NCI-H1436 treated with DMSO at 0.1 percent for 48 hours (cell line): ENCODE measurements at regions not wholly inside any gene's neighbourhood (a gene's known extent, or its start where the extent isn't known, plus 50 kb on each side); places are given as distances from the start of the nearest gene placed in this dataset.
"Not testable (repeated sequence)": the region's sequence is repeated elsewhere in the genome, so short reads cannot be mapped to it uniquely, and the experiment has no call there.

ENCODE experiments used
- DNase-seq: peaks from one replicate; lab custom pipeline; 2025; lab: John Stamatoyannopoulos, UW

DNA sequence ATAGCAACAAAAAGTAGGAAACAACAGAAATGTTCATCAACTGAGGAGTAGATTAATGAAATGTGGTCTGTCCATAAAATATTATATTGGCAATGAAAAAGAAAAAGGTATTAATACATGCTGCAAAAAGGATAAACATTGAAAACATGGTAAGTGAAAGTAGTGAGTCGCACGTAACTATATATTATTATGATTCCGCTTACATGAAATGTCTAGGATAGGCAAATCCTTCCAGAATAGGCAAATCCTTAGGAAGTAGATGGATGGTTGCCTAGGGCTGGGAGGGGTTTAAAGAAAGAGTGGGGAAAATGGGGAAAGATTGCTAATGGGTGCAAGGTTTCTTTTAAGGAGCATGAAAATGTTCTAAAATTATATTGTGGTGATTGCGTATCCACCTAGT lies 198.1 kb upstream of the WSB1 start:
- DNase-seq, result not testable (repeated sequence)

DNA sequence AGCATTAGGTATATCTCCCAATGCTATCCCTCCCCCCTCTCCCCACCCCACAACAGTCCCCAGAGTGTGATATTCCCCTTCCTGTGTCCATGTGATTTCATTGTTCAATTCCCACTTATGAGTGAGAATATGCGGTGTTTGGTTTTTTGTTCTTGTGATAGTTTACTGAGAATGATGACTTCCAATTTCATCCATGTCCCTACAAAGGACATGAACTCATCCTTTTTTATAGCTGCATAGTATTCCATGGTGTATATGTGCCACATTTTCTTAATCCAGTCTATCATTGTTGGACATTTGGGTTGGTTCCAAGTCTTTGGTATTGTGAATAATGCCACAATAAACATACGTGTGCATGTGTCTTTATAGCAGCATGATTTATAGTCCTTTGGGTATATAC lies 194.6 kb upstream of the WSB1 start:
- not testable (repeated sequence) for DNase-seq

DNA sequence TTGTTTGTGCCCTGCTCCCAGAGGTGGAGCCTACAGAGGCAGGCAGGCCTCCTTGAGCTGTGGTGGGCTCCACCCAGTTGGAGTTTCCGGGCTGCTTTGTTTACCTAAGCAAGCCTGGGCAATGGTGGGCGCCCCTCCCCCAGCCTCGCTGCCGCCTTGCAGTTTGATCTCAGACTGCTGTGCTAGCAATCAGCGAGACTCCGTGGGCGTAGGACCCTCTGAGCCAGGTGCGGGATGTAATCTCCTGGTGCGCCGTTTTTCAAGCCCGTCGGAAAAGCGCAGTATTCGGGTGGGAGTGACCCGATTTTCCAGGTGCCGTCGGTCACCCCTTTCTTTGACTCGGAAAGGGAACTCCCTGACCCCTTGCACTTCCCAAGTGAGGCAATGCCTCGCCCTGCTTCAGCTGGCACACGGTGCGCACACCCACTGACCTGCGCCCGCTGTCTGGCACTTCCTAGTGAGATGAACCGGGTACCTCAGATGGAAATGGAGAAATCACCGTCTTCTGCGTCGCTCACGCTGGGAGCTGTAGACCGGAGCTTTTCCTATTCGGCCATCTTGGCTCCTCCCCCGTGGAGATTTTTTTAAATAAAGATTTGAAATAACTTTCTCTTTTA lies 189.2 kb upstream of the WSB1 start:
- not testable (repeated sequence) for DNase-seq

DNA sequence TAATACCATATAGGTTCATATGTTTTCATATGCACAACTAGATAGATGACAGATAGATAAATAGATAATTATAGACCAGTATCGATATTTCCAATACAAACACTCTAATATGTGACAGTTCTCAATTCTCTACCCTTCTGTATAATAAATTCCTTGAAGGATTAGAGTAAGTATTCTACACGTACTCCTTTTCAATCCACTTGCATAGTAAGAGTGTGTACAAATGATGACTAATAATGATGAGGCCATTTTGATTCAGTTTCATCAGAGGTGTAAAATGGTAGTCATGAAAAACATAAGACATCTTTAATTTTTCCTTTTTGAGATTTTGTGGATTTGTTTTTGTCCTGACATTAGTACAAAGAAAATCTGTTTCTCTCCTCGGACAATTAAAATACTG lies 188.3 kb upstream of the WSB1 start:
- no peak for DNase-seq

DNA sequence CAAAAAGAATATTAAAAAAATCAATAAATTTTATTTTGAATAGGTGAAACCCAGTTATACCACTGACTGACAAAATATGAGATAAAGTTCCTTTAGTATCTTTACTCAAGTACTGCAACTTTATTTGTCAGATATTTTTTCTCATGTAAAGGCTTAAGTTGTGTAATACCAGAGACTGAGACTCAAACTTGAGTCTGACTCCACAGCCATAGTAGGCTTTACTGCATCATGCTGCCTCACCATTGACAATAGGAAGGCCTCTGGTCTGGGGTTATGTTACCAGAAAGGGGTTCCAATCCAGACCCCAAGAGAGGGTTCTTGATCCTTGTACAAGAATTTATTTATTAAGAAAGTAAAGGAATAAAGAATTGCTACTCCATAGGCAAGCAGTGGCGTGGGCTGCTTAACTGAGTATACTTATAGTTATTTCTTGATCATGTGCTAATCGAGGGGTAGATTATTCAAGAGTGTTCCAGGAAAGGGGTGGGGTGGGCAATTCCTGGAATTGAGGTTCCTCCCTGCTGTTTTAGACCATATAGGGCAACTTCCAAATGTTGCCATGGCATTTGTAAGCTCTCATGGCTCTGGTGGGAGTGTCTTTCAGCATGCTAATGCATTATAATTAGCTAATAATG lies 187.4 kb upstream of the WSB1 start:
- DNase-seq, result no peak

DNA sequence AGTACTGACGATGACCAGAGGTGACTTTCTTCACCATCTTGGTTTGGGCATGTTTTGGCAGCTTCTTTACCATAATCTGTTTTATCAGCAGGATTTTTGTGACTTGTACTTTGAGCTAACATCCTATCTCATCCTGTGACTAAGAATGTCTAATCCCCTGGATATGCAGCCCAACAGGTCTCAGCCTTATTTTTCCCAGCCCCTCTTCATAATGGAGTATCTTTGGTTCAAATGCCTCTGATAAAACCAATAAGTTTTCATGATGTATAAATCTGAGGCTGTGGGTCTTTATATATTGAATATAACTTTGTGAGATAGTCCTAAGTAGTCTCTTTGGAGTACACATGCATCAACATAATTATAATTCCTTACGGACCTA lies 186.9 kb upstream of the WSB1 start:
- no peak for DNase-seq

DNA sequence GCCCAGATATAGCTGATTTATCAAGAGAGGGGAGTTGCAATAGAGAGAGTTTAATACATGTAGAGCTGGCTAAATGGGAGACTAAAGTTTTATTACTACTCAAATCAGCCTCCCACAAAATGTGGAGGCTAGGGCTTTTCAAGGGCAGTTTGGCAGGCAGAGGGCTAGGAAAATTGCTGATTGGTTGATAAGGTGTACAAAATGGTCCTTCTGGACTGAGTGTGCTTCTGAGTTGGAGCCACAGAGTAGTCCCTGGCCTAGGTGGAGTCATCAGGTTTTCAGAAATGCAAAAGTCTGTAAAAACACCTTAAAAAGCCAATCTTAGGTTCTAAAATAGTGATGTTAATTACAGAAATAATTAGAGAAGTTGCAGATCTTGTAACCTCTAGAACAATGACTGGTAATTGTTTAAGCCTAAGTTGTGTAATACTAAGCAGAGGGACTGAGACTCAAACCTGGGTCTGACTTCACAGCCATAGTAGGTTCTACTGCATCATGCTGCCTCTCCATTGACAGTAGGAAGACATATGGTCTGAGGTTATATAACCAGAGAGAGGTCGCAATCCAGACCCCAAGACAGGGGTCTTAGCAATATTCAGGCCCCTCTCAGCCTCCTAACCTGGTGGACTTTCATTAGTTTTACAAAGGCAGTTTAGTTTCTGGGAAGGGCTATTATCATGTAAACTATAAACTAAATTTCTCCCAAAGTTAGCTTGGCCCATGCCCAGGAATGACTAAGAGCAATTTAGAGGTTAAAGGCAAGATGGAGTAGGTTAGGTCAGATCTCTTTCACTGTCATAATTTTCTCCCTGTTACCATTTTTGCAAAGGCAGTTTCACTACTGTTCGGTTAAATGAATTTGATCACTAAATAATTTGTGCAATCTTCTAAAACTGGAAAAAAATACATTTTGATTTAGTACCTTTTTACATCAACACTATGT lies 186.3 kb upstream of the WSB1 start:
- DNase-seq, result not testable (repeated sequence)

DNA sequence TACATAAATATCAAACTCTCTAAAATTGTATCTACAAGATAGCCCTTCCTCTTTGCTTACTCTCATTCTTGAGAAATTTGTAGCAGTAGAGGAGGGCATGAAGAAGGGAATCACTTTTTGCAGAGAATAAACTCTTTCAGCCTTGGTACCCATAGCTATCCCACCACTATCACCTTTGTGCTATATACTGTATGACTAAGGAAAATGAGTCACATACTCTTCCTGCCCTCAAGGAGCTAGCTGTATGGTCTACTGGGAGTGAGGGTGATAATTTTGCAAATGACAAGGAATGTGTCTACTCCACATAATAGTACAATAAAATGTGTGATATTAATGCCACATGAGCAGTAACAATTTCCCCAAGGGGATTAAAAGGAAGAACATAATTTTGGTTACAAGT lies 184.6 kb upstream of the WSB1 start:
- DNase-seq, result no peak

DNA sequence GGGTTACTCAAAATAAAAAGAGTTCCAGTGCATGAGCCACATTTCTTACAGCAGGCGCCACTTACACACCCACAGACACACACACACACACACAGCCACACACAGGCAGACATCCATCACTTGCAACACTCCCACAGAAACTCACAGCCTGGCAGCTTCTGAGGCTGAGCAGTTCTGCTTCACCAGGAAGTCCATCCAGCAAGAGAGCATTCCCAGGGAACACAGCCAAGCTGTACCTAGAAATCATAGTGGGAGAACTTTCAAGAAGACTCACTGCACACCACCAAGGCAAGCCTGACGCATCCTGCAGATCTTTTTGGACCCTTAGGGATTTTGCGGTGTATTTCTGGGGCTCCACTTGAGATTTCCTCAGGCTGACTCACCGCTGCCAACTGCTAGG lies 140.9 kb upstream of the WSB1 start:
- no peak for DNase-seq

DNA sequence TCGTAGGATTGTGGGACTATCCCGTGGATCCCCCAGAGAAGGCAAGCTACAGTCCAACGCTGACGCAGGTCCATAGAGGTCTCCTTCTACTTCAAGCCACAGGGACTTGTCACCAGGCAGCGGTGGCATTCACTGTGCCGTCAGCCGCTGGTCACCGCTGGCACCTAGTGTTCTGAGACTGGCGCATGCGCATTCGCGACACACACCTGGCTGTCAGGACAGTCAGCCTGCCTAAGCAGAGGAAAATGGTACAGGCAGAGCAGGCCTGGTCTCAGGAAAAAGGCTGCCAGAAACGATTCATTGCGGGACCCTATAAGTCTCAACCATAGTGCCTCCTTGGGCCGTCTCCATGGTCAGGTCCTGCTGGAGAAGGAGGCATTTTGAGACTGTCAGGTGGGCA lies 138.0 kb upstream of the WSB1 start:
- DNase-seq, result no peak

DNA sequence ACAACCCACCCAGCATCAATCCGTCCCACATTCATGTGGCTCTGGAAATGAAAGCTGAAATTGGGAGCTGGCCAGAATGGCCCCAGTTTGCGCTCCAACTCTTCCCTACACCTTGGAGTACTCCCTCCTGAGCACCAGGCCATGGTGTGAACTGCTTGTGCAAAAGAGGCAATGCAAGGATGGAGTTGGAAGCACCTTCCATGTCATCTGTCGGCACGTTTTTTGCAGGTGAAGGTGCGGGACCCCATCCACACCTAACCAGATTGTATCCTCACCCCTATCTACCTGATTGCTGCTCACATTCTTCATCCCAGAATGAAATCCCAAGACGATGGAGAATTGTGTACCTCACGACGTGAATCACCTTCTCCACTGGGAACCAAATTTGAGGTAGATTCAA lies 136.6 kb upstream of the WSB1 start:
- no peak for DNase-seq

DNA sequence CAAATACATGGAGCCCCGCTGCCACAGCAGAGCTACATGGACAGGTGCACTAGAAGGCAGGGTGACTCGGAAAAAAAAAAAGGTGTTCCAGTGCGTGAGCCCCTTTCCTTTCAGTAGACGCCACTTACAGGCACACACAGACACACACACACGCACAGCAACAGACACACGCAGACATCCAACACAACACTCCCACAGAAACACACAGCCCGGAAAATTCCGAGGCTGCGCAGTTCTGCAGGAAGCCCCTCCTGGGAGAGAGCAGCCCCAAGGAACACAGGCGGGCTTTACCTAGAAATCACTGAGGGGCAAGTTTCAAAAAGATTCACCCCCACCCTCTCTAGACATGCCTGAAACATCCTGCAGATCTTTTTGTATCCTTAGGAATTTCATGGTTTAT lies 136.0 kb upstream of the WSB1 start:
- DNase-seq, result no peak

DNA sequence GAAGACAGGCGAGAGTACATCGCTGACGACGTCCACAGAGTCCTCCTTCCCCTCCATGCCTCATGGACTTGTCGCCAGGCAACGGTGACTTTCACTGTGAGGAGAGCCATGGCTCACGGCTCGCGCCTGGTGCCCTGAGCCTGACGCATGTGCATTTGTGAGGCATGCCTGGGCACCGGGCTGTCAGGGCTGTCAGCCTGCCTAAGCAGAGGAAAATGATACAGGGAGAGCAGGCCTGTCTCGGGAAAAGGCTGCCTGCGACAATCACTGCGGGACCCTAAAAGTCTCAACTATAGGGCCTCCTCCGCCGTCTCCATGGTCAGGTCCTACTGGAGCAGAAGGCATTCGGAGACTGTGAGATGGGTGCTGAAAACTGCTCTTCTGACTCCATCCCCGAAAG lies 135.5 kb upstream of the WSB1 start:
- DNase-seq, result no peak

DNA sequence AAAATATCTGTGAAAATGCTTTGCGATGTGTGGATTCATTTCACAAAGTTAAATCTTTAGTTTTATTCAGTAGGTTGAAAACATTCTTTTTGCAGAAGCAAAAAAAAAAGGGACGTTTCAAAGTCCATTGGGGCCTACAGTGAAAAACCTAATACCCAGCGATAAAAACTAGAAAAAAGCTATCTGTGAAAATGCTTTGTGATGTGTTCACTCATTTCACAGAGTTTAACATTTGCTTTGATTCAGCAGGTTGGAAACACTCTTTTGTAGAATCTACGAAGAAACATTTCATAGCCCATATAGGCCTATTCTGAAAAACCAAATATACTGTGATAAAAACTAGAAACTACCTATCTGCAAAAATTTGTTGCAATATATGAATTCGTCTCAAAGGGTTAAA lies 113.6 kb upstream of the WSB1 start:
- DNase-seq, result no peak

DNA sequence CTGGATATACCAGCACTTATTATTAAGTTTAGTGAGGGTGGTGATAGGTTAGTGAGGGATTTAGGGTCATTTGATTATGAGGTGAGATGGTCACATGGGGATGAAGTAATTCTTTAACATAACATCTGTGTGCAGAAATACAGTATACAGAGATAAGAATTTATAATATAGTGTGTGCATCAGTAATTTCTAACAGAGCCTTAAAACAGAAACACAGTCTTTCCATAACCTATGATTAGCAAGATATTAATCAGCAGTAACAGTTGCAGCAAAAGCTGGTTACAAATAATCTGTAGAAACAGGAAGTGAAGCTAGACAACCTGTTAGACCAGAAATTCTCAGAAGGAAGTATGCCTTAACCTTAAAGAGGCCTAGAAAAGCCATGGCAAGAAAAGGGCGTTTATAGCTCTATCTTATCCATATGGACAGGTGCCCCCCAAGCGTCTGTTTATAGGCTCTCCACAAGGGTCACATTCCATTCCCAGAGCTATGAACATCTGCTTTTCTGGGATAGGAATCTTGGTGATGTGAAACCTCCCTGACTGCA lies 112.5 kb upstream of the WSB1 start:
- not testable (repeated sequence) for DNase-seq

DNA sequence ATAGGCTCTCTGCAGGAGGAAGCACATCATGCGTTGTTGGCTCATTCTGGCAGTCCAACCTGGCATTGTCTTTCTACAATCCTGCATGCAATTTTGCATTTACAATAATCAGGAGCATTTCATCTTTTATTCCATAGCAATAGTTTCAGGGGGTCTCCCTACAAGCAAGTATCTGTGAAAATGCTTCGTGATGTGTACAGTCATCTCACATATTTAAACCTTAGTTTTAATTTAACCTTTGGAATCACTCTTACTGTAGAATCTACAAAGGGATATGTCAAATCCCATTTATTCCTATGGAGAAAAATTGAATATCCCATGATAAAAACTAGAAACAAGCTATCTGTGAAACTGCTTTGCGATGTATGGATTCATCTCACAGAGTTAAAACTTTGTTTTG lies 112.0 kb upstream of the WSB1 start:
- no peak for DNase-seq

DNA sequence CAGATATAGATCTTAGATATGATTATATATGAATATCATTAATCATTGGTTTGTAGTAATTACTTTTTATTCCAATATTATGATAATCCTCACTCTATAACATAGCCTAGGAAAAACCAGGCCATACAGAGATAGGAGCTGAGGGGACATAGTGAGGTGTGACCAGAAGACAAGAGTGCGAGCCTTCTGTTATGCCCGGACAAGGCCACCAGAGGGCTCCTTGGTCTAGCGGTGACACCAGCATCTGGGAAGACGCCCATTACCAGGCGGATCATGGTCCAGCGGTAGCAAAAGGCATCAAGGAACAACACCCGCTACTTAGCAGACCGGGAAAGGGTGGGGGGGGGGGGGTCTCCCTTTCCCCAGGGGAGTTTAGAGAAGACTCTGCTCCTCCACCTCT lies 96.4 kb upstream of the WSB1 start:
- DNase-seq, result not testable (repeated sequence)

DNA sequence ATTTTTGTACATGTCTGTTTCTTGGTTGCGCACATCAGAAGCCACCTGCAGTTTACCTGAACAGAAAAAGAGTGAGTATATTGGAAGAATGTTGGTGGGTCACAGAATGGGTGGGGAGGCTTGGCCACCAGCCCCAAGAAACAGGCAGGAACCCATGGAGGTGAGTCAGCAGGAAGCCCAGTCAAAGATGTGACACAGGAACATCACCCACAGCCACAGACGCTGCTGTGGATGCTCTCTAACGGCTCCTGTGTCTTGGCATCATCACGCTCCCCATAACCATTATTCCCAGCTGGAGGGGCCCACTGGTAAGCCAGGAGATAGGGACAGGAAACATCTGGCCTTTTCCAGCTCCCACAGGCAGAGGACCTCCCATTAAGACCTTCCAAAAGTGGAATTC lies 94.0 kb upstream of the WSB1 start:
- no peak for DNase-seq

DNA sequence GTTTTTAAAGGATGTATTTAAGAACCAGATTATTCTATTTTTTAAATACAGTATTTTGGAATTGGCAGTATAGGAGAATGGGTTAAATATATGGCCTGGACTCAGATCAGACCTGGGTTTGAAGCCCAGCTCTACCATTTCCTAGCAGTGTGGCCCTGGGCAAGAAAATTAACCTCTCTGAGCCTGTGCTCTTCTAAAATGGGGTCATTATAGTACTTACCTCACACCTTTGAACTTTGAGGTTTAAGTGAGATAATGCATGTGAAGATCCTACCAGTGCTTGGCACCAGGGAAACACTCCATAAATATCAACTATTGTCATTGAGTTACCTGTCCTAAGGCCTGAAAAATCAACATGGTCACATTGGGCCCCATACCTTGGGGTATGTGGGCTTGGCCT lies 93.4 kb upstream of the WSB1 start:
- DNase-seq, result no peak

DNA sequence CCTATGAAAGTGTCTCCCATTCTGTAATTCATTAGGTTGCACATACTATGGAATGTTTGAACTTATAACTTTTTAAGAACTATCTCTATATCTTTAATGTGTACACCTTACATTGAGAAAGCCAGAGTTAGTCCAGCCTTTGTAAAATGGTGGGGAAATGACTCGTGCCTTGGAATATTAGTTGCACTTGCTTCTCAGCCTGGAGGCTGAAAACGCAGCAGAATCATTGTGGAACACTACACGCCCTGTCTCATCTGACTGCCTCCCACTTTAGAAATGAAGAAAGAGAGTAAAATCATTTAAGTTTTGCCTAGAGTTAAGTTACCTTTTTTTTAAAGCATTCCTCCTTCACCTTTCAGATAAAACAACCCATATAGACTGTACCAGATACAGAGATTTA lies 90.7 kb upstream of the WSB1 start:
- no peak for DNase-seq

DNA sequence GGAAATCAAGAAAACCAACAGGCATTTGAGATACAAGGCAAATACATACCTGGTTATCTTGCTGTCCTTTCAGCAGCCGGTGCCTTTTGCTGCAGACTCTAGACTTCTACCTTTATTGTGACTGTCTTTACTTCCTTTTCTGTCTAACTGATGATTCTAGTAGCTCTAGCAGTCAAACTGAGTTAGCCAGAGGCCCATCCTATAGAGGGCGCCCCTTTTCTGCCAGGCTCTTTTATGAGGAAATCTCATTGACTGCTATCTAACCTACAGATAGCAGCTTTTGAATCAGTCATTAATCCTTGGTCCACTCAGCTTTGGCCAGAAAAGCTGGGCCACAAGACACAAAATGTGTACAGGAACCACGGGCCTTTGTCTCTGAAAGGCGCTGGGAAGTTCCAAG lies 87.5 kb upstream of the WSB1 start:
- no peak for DNase-seq

DNA sequence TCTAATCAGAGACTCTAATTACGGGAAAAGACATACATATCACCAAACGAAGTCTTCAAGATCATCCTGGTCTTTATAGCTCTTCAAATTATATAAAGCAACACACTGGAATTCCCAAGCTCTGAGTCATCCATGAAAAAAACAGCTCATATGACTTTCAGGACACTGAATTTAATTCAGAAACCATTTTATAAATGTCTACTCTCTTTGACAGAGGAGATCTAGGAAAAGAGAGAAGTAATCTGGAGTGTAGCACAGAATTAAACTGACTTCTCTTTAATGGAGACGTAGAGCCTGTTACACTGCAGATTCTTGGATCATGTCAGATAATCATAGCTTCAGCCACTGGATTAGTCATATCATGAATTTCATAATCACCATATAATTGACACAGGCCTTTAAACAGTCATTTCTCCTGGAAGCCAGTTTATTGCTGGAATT lies 86.8 kb upstream of the WSB1 start:
- no peak for DNase-seq

DNA sequence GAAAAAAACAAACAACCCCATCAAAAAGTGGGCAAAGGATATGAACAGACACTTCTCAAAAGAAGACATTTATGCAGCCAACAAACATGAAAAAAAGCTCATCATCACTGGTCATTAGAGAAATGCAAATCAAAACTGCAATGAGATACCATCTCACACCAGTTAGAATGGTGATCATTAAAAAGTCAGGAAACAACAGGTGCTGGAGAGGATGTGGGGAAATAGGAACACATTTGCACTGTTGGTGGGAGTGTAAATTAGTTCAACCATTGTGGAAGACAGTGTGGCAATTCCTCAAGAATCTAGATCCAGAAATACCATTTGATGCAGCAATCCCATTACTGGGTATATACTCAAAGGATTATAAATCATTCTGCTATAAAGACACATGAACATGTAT lies 85.5 kb upstream of the WSB1 start:
- DNase-seq, result not testable (repeated sequence)
